IMR-90 (cell line): ENCODE measurements at regions not wholly inside any gene's neighbourhood (a gene's known extent, or its start where the extent isn't known, plus 50 kb on each side); places are given as distances from the start of the nearest gene placed in this dataset.

ENCODE experiments used
- ATAC-seq: fragments of 200-7000 bp; cut with Tn5 transposase; 2 replicates; pipeline ENCODE4 v1.9.1; 2020; ENCODE audit warnings: low read depth, mild to moderate bottlenecking, moderate library complexity
- BruUV-seq: library from RNA; stranded (reverse); fragments of 400-500 nt; replicated peaks from 2 replicates; lab custom pipeline; 2021; lab: Mats Ljungman, UMichigan
- CTCF ChIA-PET: fragments of 300-600 bp; formaldehyde crosslinking; extraction: SDS; loops from one replicate; lab custom pipeline; 2021; ENCODE audit warnings: antibody characterized with exemption; lab: Yijun Ruan, JAX
- POLR2A ChIA-PET: fragments of 300-600 bp; sonication (Branson Sonifier 250); formaldehyde crosslinking; loops from one replicate; lab custom pipeline; 2022; ENCODE audit warnings: antibody characterized with exemption; ENCODE audit not compliant: unreplicated experiment; lab: Charles Lee
- DNase-seq: peaks from one replicate; pipeline ENCODE4 v3.0.0; 2013
- H2AFZ ChIP-seq: replicated peaks from 2 replicates; pipeline ENCODE3; 2013; ENCODE audit warnings: low read length, mild to moderate bottlenecking; ENCODE audit not compliant: poor library complexity
- H2AK5ac ChIP-seq: 2 replicates; pipeline ENCODE4 v1.6.1; 2013; ENCODE audit warnings: low read depth, low read length, inconsistent platforms
- H2AK9ac ChIP-seq: replicated peaks from 2 replicates; pipeline ENCODE3; 2013; ENCODE audit warnings: mild to moderate bottlenecking, low read depth, low read length, moderate library complexity; ENCODE audit not compliant: poor library complexity
- H2BK120ac ChIP-seq: 2 replicates; pipeline ENCODE4 v1.6.1; 2013; ENCODE audit warnings: low read depth, low read length, inconsistent platforms
- H2BK15ac ChIP-seq: 3 replicates; pipeline ENCODE4 v1.6.1; 2013; ENCODE audit warnings: low read depth, low read length, inconsistent platforms
- H2BK20ac ChIP-seq: 2 replicates; pipeline ENCODE4 v1.6.1; 2013; ENCODE audit warnings: low read depth, mild to moderate bottlenecking, inconsistent platforms, low read length, moderate library complexity
- H2BK5ac ChIP-seq: 2 replicates; pipeline ENCODE4 v1.6.1; 2013; ENCODE audit warnings: mild to moderate bottlenecking, low read depth, low read length, inconsistent platforms; ENCODE audit not compliant: poor library complexity, severe bottlenecking
- H3K14ac ChIP-seq: replicated peaks from 2 replicates; pipeline ENCODE4 v1.6.1; 2013; ENCODE audit warnings: low read depth, low read length, inconsistent platforms
- H3K18ac ChIP-seq: 2 replicates; pipeline ENCODE4 v1.6.1; 2013; ENCODE audit warnings: low read depth, low read length, control low read depth
- H3K23ac ChIP-seq: 2 replicates; pipeline ENCODE4 v1.6.1; 2013; ENCODE audit warnings: low read depth, low read length, inconsistent platforms
- H3K27ac ChIP-seq: 2 replicates; pipeline ENCODE4 v1.5.1; 2013; ENCODE audit warnings: mild to moderate bottlenecking, control low read depth, low read length; ENCODE audit not compliant: insufficient read depth
- H3K27me3 ChIP-seq: 2 replicates; pipeline ENCODE4 v1.6.1; 2013; ENCODE audit warnings: low read length; ENCODE audit not compliant: control insufficient read depth, insufficient read depth
- H3K36me3 ChIP-seq: 2 replicates; pipeline ENCODE4 v1.6.1; 2013; ENCODE audit warnings: low read length, mixed read lengths; ENCODE audit not compliant: control insufficient read depth, insufficient read depth
- H3K4ac ChIP-seq: 2 replicates; pipeline ENCODE4 v1.6.1; 2013; ENCODE audit warnings: low read depth, low read length, inconsistent platforms
- H3K4me1 ChIP-seq: 2 replicates; pipeline ENCODE4 v1.6.1; 2013; ENCODE audit warnings: low read length, mixed read lengths; ENCODE audit not compliant: control insufficient read depth, insufficient read depth
- H3K4me2 ChIP-seq: 2 replicates; pipeline ENCODE4 v1.6.1; 2013; ENCODE audit warnings: low read depth, mild to moderate bottlenecking, control low read depth, low read length, moderate library complexity
- H3K4me3 ChIP-seq: 2 replicates; pipeline ENCODE4 v1.5.1; 2013; ENCODE audit warnings: low read depth, mild to moderate bottlenecking, control low read depth, low read length, moderate library complexity; ENCODE audit not compliant: insufficient read depth
- H3K56ac ChIP-seq: 2 replicates; pipeline ENCODE4 v1.6.1; 2013; ENCODE audit warnings: low read length, inconsistent platforms; ENCODE audit not compliant: insufficient read depth; ENCODE audit errors: extremely low read depth
- H3K79me1 ChIP-seq, 2 experiments: 2 replicates each; pipeline ENCODE4 v1.6.1; 2013; ENCODE audit warnings: low read length in 2 of 2, inconsistent platforms in 1 of 2, low read depth in 1 of 2
- H3K9ac ChIP-seq: 2 replicates; pipeline ENCODE4 v1.6.1; 2013; ENCODE audit warnings: low read depth, low read length, control low read depth
- H3K9me1 ChIP-seq: 2 replicates; pipeline ENCODE4 v1.6.1; 2013; ENCODE audit warnings: low read length, inconsistent platforms; ENCODE audit not compliant: insufficient read depth
- H3K9me3 ChIP-seq: 2 replicates; pipeline ENCODE4 v1.6.1; 2013; ENCODE audit warnings: low read length; ENCODE audit not compliant: control insufficient read depth, insufficient read depth
- H4K20me1 ChIP-seq: 2 replicates; pipeline ENCODE4 v1.6.1; 2013; ENCODE audit warnings: low read length, inconsistent platforms; ENCODE audit not compliant: insufficient read depth
- H4K5ac ChIP-seq: 2 replicates; pipeline ENCODE4 v1.6.1; 2013; ENCODE audit warnings: mild to moderate bottlenecking, low read depth, low read length, control low read depth
- H4K8ac ChIP-seq, 2 experiments: 2 replicates each; pipeline ENCODE4 v1.6.1; 2013; ENCODE audit warnings: low read depth in 2 of 2, low read length in 2 of 2, control low read depth in 1 of 2, inconsistent platforms in 1 of 2
- H4K91ac ChIP-seq: 2 replicates; pipeline ENCODE4 v1.6.1; 2013; ENCODE audit warnings: low read depth, low read length, inconsistent platforms; ENCODE audit not compliant: insufficient read depth
- BHLHE40 ChIP-seq: fragments of 150-350 bp; IDR thresholded peaks from 2 replicates; pipeline ENCODE4 v1.6.1; 2016; ENCODE audit warnings: mild to moderate bottlenecking, low read depth, low read length
- CEBPB ChIP-seq: IDR thresholded peaks from 2 replicates; pipeline ENCODE4 v1.6.1; 2012; ENCODE audit warnings: low read depth, low read length, improper control_type of control experiment
- CHD1 ChIP-seq: IDR thresholded peaks from 2 replicates; pipeline ENCODE4 v1.6.1; 2012; ENCODE audit warnings: low read depth, low read length, improper control_type of control experiment
- CTCF ChIP-seq: conservative IDR thresholded peaks from 2 replicates; pipeline ENCODE4 v1.5.1; 2012; ENCODE audit warnings: mild to moderate bottlenecking, low read depth, low read length, improper control_type of control experiment
- ELK1 ChIP-seq: fragments of 150-350 bp; IDR thresholded peaks from 2 replicates; pipeline ENCODE4 v1.6.1; 2016; ENCODE audit warnings: low read depth, mild to moderate bottlenecking, low read length, moderate library complexity, borderline replicate concordance
- FOS ChIP-seq: fragments of 150-350 bp; IDR thresholded peaks from 2 replicates; pipeline ENCODE4 v1.6.1; 2016; ENCODE audit warnings: low read depth, low read length
- MAFK ChIP-seq: IDR thresholded peaks from 2 replicates; pipeline ENCODE4 v1.6.1; 2012; ENCODE audit warnings: low read depth, low read length, improper control_type of control experiment
- MAZ ChIP-seq: IDR thresholded peaks from 2 replicates; pipeline ENCODE4 v1.6.1; 2012; ENCODE audit warnings: low read depth, mild to moderate bottlenecking, low read length, improper control_type of control experiment, moderate library complexity, borderline replicate concordance
- MXI1 ChIP-seq: IDR thresholded peaks from 2 replicates; pipeline ENCODE4 v1.6.1; 2012; ENCODE audit warnings: low read depth, mild to moderate bottlenecking, low read length, moderate library complexity, borderline replicate concordance
- NFE2L2 ChIP-seq: fragments of 150-350 bp; IDR thresholded peaks from 2 replicates; pipeline ENCODE4 v1.6.1; 2016; ENCODE audit warnings: low read depth, mild to moderate bottlenecking, low read length
- POLR2A ChIP-seq: IDR thresholded peaks from 2 replicates; pipeline ENCODE4 v1.6.1; 2012; ENCODE audit warnings: mild to moderate bottlenecking, low read depth, low read length
- RAD21 ChIP-seq: IDR thresholded peaks from 2 replicates; pipeline ENCODE4 v1.6.1; 2012; ENCODE audit warnings: low read length, improper control_type of control experiment
- RCOR1 ChIP-seq: IDR thresholded peaks from 2 replicates; pipeline ENCODE4 v1.6.1; 2012; ENCODE audit warnings: mild to moderate bottlenecking, low read length, improper control_type of control experiment; ENCODE audit not compliant: insufficient replicate concordance
- RFX5 ChIP-seq: IDR thresholded peaks from 2 replicates; pipeline ENCODE4 v1.8.0; 2012; ENCODE audit warnings: low read depth, mild to moderate bottlenecking, low read length, moderate library complexity
- WGBS, 2 experiments: methylation state at CpG; one replicate each; pipeline versions ENCODE4 v1.1.5 to v1.1.7; 2013; ENCODE audit warnings: missing lambda C conversion rate in 2 of 2; ENCODE audit not compliant: insufficient read length in 1 of 2; ENCODE audit errors: extremely low coverage in 2 of 2; 5-methylcytosine and 5-hydroxymethylcytosine counted together
- dilution Hi-C: fragments of 300-500 bp; cut with HindIII; formaldehyde crosslinking; loops from one replicate; pipeline ENCODE4 v1.14.3; 2018; ENCODE audit warnings: low sequenced_read_pairs; ENCODE audit not compliant: unreplicated experiment
- in situ Hi-C: fragments of 300-500 bp; cut with MboI; formaldehyde crosslinking; loops from 3 replicates; pipeline ENCODE4 v1.14.3; 2019; ENCODE audit warnings: low sequenced_read_pairs, inconsistent platforms, mixed read lengths
- intact Hi-C: fragments of 100-400 bp; cut with micrococcal nuclease; formaldehyde crosslinking; loops from 2 replicates; pipeline ENCODE4 v1.10.0; 2022

GRCh38 chr4:46645126-46645525 is 255.2 kb upstream of the GABRA2 start:
- no peak overlapping the region for H2AK5ac ChIP-seq
- no peak overlapping the region for H2AFZ ChIP-seq
- no peak overlapping the region for H3K4me2 ChIP-seq
- no peak overlapping the region for H3K9ac ChIP-seq
- no CpG with 5 or more reads among the region's 1 CpG for WGBS, 2 experiments
- no peak overlapping the region for H3K27ac ChIP-seq
- TF ChIP-seq CEBPB (no peak), RAD21 (no peak), MAFK (no peak), CTCF (no peak), RCOR1 (no peak), POLR2A (no peak), CHD1 (no peak), FOS (no peak), NFE2L2 (no peak), RFX5 (no peak), MAZ (no peak), ELK1 (no peak), MXI1 (no peak), BHLHE40 (no peak)
- H2BK120ac ChIP-seq, result no peak overlapping the region
- no peak overlapping the region for H2BK20ac ChIP-seq
- H2BK5ac ChIP-seq, result no peak overlapping the region
- H4K20me1 ChIP-seq, result no peaks in the 10 kb centered on the region
- no peaks in the 10 kb centered on the region for H3K36me3 ChIP-seq
- ATAC-seq (no peak), DNase-seq (no peak)
- no peaks in the 10 kb centered on the region for H3K79me1 ChIP-seq
- no peaks in the 10 kb centered on the region for H3K9me1 ChIP-seq
- H2AK9ac ChIP-seq, result no peak overlapping the region
- no TSS peak for BruUV-seq
- H3K4me3 ChIP-seq, result no peak overlapping the region
- H4K91ac ChIP-seq, result no peak overlapping the region
- H3K4ac ChIP-seq, result no peak overlapping the region
- H3K23ac ChIP-seq, result no peak overlapping the region
- no peak overlapping the region for H3K14ac ChIP-seq
- POLR2A ChIA-PET, result no interaction called here
- no peaks in the 10 kb centered on the region for H3K27me3 ChIP-seq
- H3K4me1 ChIP-seq, result no peaks in the 10 kb centered on the region
- intact Hi-C loops, result no loop called here
- dilution Hi-C loops, result no loop called here
- H2BK15ac ChIP-seq, result no peak overlapping the region
- no peak overlapping the region for H3K18ac ChIP-seq
- in situ Hi-C loops, result loop anchor here (5.0 kb wide), 1 partner anchor 318 kb away; no protein-coding TSS in a partner anchor
- CTCF ChIA-PET, result no interaction called here
- no peak overlapping the region for H4K5ac ChIP-seq
- H3K56ac ChIP-seq, result no peak overlapping the region
- H4K8ac ChIP-seq, result no peak overlapping the region
- no peaks in the 10 kb centered on the region; the same call in 1 of the 2 replicates for H3K9me3 ChIP-seq
